ENCODE measurements at regions not wholly inside any gene's neighbourhood (a gene's known extent, or its start where the extent isn't known, plus 50 kb on each side); places are given as distances from the start of the nearest gene placed in this dataset.

DNA sequence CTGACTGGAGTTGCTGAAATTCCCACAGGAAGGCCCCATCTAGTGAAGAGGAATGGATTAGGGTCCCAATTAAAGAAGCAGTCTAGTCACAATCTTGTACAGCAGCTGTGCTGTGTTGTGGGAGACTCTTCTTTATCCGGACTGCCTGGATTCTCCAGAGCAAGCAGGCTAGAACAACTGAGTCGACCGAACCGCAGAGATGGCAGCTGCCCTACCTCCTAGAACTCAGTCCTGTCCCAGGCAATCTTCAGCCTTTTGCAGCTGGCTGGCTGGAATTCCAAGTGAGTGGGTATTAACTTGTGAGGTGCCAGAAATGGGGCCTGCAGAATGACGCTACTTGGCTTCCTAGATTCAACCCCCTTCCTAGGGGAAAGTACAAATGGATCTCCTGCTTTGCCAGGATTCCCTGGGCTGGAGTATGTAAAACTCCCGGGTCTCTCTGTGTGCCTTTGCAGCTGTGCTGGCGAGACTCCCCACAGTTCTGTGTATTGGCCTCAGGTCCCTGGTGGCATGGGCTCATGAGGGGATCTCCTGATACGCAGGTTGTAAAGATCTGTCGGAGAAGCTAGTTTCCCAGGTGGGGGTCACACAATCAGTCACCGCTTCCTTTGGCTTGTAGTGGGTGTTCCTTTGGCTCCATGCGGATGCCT is 1952.6 kb upstream of the LRRTM1 start:
- no peak overlapping the region for H3K4me3 Mint-ChIP-seq
- DNase-seq (ENCODE audit: low spot score in 2 of 2): no peak
- peaks cover 29% of the 10 kb centered on the region for H3K9me3 Mint-ChIP-seq
- ATAC-seq: no peak
- no peaks in the 10 kb centered on the region for H3K36me3 Mint-ChIP-seq
- H3K4me1 Mint-ChIP-seq: no peaks in the 10 kb centered on the region
- no peak overlapping the region for H3K27ac Mint-ChIP-seq

DNA sequence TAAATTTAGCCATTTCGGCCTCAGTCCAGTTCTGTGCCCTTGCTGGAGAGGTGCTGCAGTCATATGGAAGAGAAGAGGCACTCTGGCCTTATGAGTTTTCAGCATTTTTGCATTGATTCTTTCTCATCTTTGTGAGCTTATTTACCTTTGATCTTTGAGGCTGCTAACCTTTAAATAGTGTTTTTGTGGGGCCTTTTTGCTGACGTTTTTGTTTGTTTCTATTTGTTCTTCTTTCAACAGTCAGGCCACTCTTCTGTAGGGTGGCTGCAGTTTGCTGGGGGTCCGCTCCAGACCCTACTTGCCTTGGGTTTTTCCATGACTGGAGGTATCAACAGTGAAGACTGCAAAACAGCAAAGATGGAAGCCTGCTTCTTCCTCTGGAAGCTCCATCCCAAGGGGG is 1951.7 kb upstream of the LRRTM1 start:
- ATAC-seq: no peak
- no peaks in the 10 kb centered on the region for H3K36me3 Mint-ChIP-seq

DNA sequence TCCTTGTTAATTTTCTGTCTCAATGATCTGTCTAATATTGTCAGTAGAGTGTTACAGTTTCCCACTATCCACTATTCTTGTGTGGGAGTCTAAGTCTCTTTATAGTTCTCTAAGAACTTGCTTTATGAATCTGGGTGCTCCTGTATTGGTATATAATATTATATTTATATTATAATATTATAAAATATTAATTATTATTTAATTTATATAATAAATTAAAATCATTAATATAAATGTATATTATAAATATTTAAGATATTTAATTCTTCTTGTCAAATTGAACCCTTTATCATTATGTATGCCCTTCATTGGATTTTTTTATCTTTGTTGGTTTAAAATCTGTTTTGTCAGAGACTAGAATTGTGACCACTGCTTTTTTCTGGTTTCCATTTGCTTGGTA is 1950.2 kb upstream of the LRRTM1 start:
- ATAC-seq (no peak), DNase-seq (ENCODE audit: low spot score in 2 of 2) (no peak)
- Mint-ChIP-seq H3K36me3 (no peaks in the 10 kb centered on the region), H3K4me3 (no peak overlapping the region), H3K4me1 (no peaks in the 10 kb centered on the region), H3K9me3 (peaks cover 28% of the 10 kb centered on the region), H3K27ac (no peak overlapping the region)

More for the DNA sequence above, 1951.7 kb upstream of the LRRTM1 start:
- DNase-seq (ENCODE audit: low spot score in 2 of 2): no peak
- H3K9me3 Mint-ChIP-seq: peaks cover 28% of the 10 kb centered on the region
- no peak overlapping the region for H3K4me3 Mint-ChIP-seq
- no peak overlapping the region for H3K27ac Mint-ChIP-seq
- no peaks in the 10 kb centered on the region for H3K4me1 Mint-ChIP-seq

DNA sequence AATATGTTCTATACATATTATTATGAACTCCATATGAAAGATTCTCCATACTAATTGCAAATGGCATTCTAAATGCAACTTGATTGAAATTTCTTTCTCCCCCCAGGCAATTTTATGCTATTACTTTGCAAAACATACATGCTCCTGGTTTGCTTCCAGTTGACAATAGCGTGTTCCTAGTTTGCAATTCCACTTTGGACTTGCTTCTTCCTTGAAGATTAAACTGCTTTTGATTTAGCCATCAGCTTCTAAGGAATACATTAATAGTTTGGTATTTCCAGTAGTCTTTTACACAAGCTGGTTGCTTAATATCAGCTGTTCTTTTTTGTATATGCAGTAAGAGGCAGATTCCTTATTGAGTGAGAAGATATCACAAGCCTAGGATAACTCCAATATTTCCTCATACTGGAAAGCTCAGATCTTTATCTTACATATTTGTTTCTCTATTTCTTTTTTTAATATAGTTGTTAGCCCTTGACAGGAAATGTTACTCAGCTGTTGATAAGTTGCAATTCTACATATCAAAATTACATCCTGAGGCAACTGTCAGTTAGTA is 1941.7 kb upstream of the LRRTM1 start:
- H3K36me3 Mint-ChIP-seq: no peaks in the 10 kb centered on the region
- H3K4me3 Mint-ChIP-seq: no peak overlapping the region
- ATAC-seq (no peak), DNase-seq (ENCODE audit: low spot score in 2 of 2) (no peak)
- peaks cover 27% of the 10 kb centered on the region for H3K9me3 Mint-ChIP-seq
- H3K27ac Mint-ChIP-seq: no peak overlapping the region
- H3K4me1 Mint-ChIP-seq: no peaks in the 10 kb centered on the region

GRCh38 chr2:82239176-82239575 is 1934.6 kb upstream of the LRRTM1 start:
- H3K4me3 Mint-ChIP-seq: no peak overlapping the region
- ATAC-seq (no peak), DNase-seq (ENCODE audit: low spot score in 2 of 2) (no peak)
- no peaks in the 10 kb centered on the region for H3K36me3 Mint-ChIP-seq
- H3K9me3 Mint-ChIP-seq: peaks cover 10% of the 10 kb centered on the region
- no peaks in the 10 kb centered on the region for H3K4me1 Mint-ChIP-seq
- no peak overlapping the region for H3K27ac Mint-ChIP-seq

DNA sequence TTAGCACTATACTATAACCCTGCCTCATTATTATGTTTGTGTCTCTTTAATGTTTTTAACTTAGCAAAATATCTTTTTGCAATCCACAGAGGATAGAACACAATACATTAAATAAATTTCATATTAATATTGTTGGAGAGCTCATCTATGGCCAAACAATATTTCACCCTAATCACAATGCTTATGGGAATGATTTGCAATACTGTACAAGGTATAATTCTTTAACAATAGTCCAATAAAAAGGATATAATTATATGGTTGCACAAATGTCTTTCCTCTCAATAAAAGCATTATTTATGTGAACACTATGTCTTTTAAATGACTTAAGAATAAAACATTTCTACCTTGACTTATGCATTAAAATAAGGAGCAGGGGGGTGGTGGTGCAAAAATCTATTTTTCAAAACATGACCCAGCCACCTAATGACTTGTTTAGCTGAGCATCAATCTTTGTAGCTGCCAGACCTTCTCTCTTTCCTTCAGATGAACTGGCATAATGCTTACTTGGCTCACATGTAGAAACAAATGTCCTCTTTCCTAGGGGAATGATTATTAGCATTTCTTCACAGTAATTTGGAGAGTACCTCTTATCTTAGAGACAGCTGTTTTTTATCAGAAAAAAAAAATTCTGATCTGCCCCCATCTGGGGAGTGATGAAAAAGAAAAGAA is 1933.6 kb upstream of the LRRTM1 start:
- ATAC-seq (no peak), DNase-seq (ENCODE audit: low spot score in 2 of 2) (no peak)
- Mint-ChIP-seq H3K4me1 (no peaks in the 10 kb centered on the region), H3K9me3 (peaks cover 10% of the 10 kb centered on the region), H3K36me3 (no peaks in the 10 kb centered on the region), H3K27ac (no peak overlapping the region), H3K4me3 (no peak overlapping the region)

DNA sequence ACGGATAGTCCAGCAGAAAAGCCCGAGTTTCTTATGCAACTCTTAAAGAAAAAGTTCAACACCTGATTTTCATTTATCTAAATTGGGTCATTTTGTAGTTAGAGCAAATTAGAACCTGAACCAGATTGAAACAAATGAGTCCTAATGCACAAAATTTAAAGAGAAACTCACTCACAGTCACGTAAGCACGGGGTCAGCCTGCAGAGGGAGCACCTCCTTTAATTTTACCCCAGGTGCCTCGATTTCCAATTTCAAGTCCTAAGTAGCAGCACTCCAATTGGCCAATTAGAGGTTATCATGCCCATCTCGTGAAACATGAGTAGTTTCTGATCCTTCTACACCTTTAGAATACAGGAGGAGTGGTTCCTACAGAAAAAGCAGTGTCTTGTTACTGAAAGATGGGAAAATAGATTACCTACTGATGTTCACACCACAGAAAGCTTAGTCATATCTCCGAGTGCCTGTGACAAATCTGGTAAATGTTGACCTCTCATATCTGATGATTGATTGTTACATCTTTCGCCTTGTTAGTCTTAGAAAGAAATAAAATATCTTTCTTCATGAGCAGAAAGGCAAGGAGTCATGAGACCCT is 1929.8 kb upstream of the LRRTM1 start:
- ATAC-seq: no peak
- Mint-ChIP-seq H3K36me3 (no peaks in the 10 kb centered on the region), H3K9me3 (peaks cover 2% of the 10 kb centered on the region), H3K4me3 (no peak overlapping the region), H3K27ac (no peak overlapping the region), H3K4me1 (no peaks in the 10 kb centered on the region)
- DNase-seq (ENCODE audit: low spot score in 2 of 2): no peak

DNA sequence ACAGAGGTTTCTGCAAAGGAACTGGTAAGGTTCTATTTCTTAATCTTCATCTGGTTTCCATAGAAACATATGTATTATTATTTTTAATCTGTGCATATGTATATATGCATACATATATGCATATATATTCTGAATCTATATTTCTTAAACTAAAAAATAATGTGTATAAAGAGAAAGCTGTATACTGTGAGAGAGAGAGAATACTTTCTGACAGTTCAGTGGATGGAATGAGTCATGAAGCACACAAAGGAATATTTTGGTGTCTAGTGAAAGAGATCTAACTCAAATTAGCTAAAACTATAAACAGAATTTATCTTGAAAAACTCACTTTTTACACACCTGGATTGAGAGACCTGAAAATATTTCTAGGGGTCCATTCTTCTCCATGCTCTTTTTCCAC is 1929.3 kb upstream of the LRRTM1 start:
- DNase-seq (ENCODE audit: low spot score in 2 of 2) (no peak), ATAC-seq (no peak)
- no peaks in the 10 kb centered on the region for H3K4me1 Mint-ChIP-seq
- H3K36me3 Mint-ChIP-seq: no peaks in the 10 kb centered on the region
- H3K9me3 Mint-ChIP-seq: peaks cover 2% of the 10 kb centered on the region
- no peak overlapping the region for H3K4me3 Mint-ChIP-seq
- H3K27ac Mint-ChIP-seq: no peak overlapping the region

GRCh38 chr2:82230406-82230805 is 1925.9 kb upstream of the LRRTM1 start:
- Mint-ChIP-seq H3K4me1 (no peaks in the 10 kb centered on the region), H3K27ac (no peak overlapping the region), H3K4me3 (no peak overlapping the region), H3K36me3 (no peaks in the 10 kb centered on the region), H3K9me3 (peaks cover 2% of the 10 kb centered on the region)
- DNase-seq (ENCODE audit: low spot score in 2 of 2) (no peak), ATAC-seq (no peak)

- Mint-ChIP-seq H3K4me1 (no peaks in the 10 kb centered on the region), H3K4me3 (no peak overlapping the region), H3K27ac (no peak overlapping the region), H3K9me3 (peaks cover 6% of the 10 kb centered on the region), H3K36me3 (no peaks in the 10 kb centered on the region)
- ATAC-seq (no peak), DNase-seq (ENCODE audit: low spot score in 2 of 2) (no peak)
These were observed 1921.9 kb upstream of the LRRTM1 start for GRCh38 chr2:82226441-82226840.

DNA sequence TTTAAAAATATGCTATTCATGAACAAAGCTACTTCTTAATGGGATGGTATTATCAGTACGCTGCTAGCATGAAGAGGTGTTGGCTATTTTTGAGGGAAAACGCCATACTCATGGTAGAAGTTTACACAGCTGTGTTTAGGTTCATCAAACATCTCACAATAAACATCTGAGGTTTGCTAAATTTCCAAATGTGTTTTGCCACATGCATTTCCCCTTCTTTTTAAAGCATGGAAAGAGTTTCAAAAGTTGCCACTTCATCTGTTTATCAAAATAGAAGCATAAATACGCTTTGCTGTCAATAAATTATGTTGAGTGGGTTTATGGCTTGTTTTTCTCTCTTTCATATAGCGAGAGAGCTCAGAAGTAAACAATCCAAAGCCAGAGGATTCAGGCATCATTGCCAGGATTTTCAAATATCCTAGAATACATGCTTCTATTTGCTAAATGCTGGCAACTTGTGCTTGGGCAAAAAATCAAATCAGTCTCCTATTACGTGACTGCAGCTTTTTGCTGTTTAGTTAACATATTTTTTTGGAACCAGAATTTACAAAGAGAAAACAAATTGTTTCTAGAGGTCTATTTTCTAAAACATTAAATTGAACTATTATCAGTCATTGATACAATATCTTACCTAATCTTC is 1919.9 kb upstream of the LRRTM1 start:
- DNase-seq (ENCODE audit: low spot score in 2 of 2): no peak
- H3K4me1 Mint-ChIP-seq: no peaks in the 10 kb centered on the region
- H3K27ac Mint-ChIP-seq: no peak overlapping the region
- peaks cover 3% of the 10 kb centered on the region for H3K9me3 Mint-ChIP-seq
- no peak for ATAC-seq
- H3K4me3 Mint-ChIP-seq: no peak overlapping the region
- H3K36me3 Mint-ChIP-seq: no peaks in the 10 kb centered on the region

GRCh38 chr2:82215212-82215611 is 1910.7 kb upstream of the LRRTM1 start:
- no peaks in the 10 kb centered on the region for H3K4me1 Mint-ChIP-seq
- H3K4me3 Mint-ChIP-seq: no peak overlapping the region
- DNase-seq (ENCODE audit: low spot score in 2 of 2) (no peak), ATAC-seq (no peak)
- H3K36me3 Mint-ChIP-seq: no peaks in the 10 kb centered on the region
- H3K27ac Mint-ChIP-seq: no peak overlapping the region
- H3K9me3 Mint-ChIP-seq: peaks cover 18% of the 10 kb centered on the region

- no peak for DNase-seq (ENCODE audit: low spot score in 2 of 2)
- H3K4me3 Mint-ChIP-seq: no peak overlapping the region
These were observed 1894.9 kb upstream of the LRRTM1 start for GRCh38 chr2:82199493-82199852.

DNA sequence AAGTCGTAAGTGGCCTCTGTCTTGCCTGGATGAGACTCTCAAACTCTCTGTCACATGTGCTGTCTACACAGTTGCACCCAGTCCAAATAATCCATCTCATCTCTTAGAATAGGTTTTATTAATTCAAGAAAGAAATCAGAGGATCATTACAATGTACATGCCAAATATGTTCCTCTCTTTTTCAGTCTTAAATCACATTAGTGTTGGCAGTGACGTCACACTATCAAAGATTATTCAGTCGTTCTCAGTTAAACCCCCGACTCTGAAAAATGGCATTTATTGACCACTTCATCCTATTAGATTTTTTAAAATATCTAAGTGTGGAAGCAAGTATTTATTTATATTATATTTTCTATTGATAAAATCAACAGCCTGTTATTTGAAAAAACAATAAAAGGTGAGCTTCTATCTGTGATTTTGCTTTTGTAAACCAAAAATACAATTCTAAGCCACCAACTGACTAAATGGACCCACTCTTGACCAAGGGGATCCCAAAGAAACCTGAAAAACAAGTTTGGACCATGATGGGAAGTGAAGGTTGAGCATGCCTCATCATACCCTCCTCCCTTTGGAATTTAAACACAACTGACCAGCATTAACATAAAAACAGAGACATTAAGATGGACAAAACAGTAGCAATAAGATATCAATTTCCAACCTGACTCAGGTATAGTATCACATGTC is 1894.4 kb upstream of the LRRTM1 start:
- DNase-seq (ENCODE audit: low spot score in 2 of 2) (no peak), ATAC-seq (no peak)
- Mint-ChIP-seq H3K36me3 (no peaks in the 10 kb centered on the region), H3K4me3 (no peak overlapping the region), H3K9me3 (peaks cover 22% of the 10 kb centered on the region), H3K4me1 (no peaks in the 10 kb centered on the region), H3K27ac (no peak overlapping the region)

More at GRCh38 chr2:82199493-82199852, 1894.9 kb upstream of the LRRTM1 start:
- no peaks in the 10 kb centered on the region for H3K36me3 Mint-ChIP-seq
- H3K9me3 Mint-ChIP-seq: peaks cover 23% of the 10 kb centered on the region
- no peaks in the 10 kb centered on the region for H3K4me1 Mint-ChIP-seq
- H3K27ac Mint-ChIP-seq: no peak overlapping the region
- no peak for ATAC-seq

DNA sequence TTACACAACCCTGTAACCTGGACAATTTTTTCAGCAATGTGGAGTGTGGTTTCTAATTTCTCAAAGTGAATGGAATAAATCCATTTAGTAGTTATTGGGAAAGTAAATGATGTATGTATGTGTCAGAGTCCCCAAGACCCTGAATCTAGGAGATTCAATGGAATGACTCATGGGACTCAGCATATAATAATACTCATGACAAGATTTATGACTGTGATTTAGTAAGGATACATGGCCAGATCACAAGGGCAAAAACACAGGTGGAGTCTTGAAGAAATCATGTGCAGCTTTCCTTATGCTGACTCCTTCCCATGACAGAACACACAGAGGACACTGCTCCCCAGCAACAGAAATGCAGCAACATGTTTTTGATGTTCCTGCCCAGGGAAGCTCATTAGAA is 1877.7 kb upstream of the LRRTM1 start:
- Mint-ChIP-seq H3K36me3 (no peaks in the 10 kb centered on the region), H3K4me1 (no peaks in the 10 kb centered on the region), H3K27ac (no peak overlapping the region), H3K9me3 (peaks cover 17% of the 10 kb centered on the region), H3K4me3 (no peak overlapping the region)
- DNase-seq (ENCODE audit: low spot score in 2 of 2): no peak
- no peak for ATAC-seq
